HEK293 (cell line): ENCODE measurements at regions not wholly inside any gene's neighbourhood (a gene's known extent, or its start where the extent isn't known, plus 50 kb on each side); places are given as distances from the start of the nearest gene placed in this dataset.
"Not testable (repeated sequence)": the region's sequence is repeated elsewhere in the genome, so short reads cannot be mapped to it uniquely, and the experiment has no call there.

Experiments used
- CTCF ChIA-PET: fragments of 350-600 bp; formaldehyde crosslinking; extraction: SDS; loops from one replicate; lab custom pipeline; 2021; ENCODE audit warnings: antibody characterized with exemption; lab: Yijun Ruan, JAX
- POLR2A ChIA-PET: fragments of 300-600 bp; formaldehyde crosslinking; extraction: SDS; loops from one replicate; lab custom pipeline; 2020; ENCODE audit warnings: antibody characterized with exemption, inconsistent platforms; lab: Yijun Ruan, JAX
- H3K27ac ChIP-seq: fragments of 200-500 bp; sonication (Bioruptor generic); 2 replicates; pipeline ENCODE4 v1.5.1; 2014; ENCODE audit warnings: low read depth, low read length, control low read depth, inconsistent platforms; ENCODE audit errors: extremely low read depth
- H3K36me3 ChIP-seq, 2 experiments: fragments of 200-500 bp in 1 of 2; sonication (Bioruptor generic) in 1 of 2; 1 replicate in 1 of 2; 2 replicates in 1 of 2; pipeline ENCODE4 v1.5.1; 2014 to 2017; ENCODE audit warnings: inconsistent platforms in 2 of 2, low read length in 2 of 2; ENCODE audit not compliant: control insufficient read depth in 2 of 2, insufficient read depth in 1 of 2
- H3K4me1 ChIP-seq: fragments of 200-500 bp; sonication (Bioruptor generic); 2 replicates; pipeline ENCODE4 v1.5.1; 2014; ENCODE audit warnings: mild to moderate bottlenecking, low read length, inconsistent platforms; ENCODE audit not compliant: control insufficient read depth, insufficient read depth
- H3K4me3 ChIP-seq: 2 replicates; pipeline ENCODE4 v1.5.1; 2011; ENCODE audit warnings: low read depth, mild to moderate bottlenecking, control low read depth, low read length, moderate library complexity
- H3K9me3 ChIP-seq: fragments of 200-500 bp; sonication (Bioruptor generic); 2 replicates; pipeline ENCODE4 v1.5.1; 2014; ENCODE audit warnings: low read depth, low read length, inconsistent platforms; ENCODE audit not compliant: control insufficient read depth, insufficient read depth
- ELK4 ChIP-seq: IDR thresholded peaks from 2 replicates; pipeline ENCODE4 v1.6.1; 2011; ENCODE audit warnings: mild to moderate bottlenecking, low read depth, low read length, borderline replicate concordance
- GLI2 ChIP-seq: fragments of 450-650 bp; formaldehyde crosslinking; IDR thresholded peaks from 2 replicates; pipeline ENCODE4; 2017; ENCODE audit warnings: missing biosample characterization, missing genetic modification characterization, low read depth, borderline replicate concordance
- KLF16 ChIP-seq: fragments of 450-650 bp; formaldehyde crosslinking; IDR thresholded peaks from 2 replicates; pipeline ENCODE4 v1.5.1; 2017; ENCODE audit warnings: missing biosample characterization, missing genetic modification characterization
- ZBTB11 ChIP-seq: fragments of 450-650 bp; formaldehyde crosslinking; conservative IDR thresholded peaks from 2 replicates; pipeline ENCODE4 v1.5.1; 2016; ENCODE audit warnings: low read depth, missing biosample characterization, missing genetic modification characterization
- ZBTB8A ChIP-seq: fragments of 450-650 bp; formaldehyde crosslinking; IDR thresholded peaks from 2 replicates; pipeline ENCODE4 v1.5.1; 2016; ENCODE audit warnings: missing biosample characterization, missing genetic modification characterization
- ZNF140 ChIP-seq: fragments of 450-650 bp; formaldehyde crosslinking; IDR thresholded peaks from 2 replicates; pipeline ENCODE4 v1.5.1; 2016; ENCODE audit warnings: missing biosample characterization, missing genetic modification characterization
- ZNF221 ChIP-seq: fragments of 450-650 bp; formaldehyde crosslinking; IDR thresholded peaks from 2 replicates; pipeline ENCODE4 v1.5.1; 2017; ENCODE audit warnings: missing biosample characterization, missing genetic modification characterization, borderline replicate concordance
- ZNF280C ChIP-seq: fragments of 450-650 bp; formaldehyde crosslinking; IDR thresholded peaks from 2 replicates; pipeline ENCODE4 v1.5.1; 2016; ENCODE audit warnings: missing biosample characterization, missing genetic modification characterization
- ZNF341 ChIP-seq: fragments of 450-650 bp; formaldehyde crosslinking; IDR thresholded peaks from 2 replicates; pipeline ENCODE4; 2016; ENCODE audit warnings: low read depth, missing biosample characterization, missing genetic modification characterization
- ZNF394 ChIP-seq: fragments of 450-650 bp; formaldehyde crosslinking; IDR thresholded peaks from 2 replicates; pipeline ENCODE4 v1.5.1; 2016; ENCODE audit warnings: missing biosample characterization, missing genetic modification characterization, mild to moderate bottlenecking, moderate library complexity, borderline replicate concordance
- ZNF423 ChIP-seq: fragments of 450-650 bp; formaldehyde crosslinking; IDR thresholded peaks from 2 replicates; pipeline ENCODE4 v1.5.1; 2016; ENCODE audit warnings: missing biosample characterization, missing genetic modification characterization
- ZNF426 ChIP-seq: fragments of 450-650 bp; formaldehyde crosslinking; IDR thresholded peaks from 2 replicates; pipeline ENCODE4 v1.5.1; 2017; ENCODE audit warnings: missing biosample characterization, missing genetic modification characterization, mild to moderate bottlenecking, inconsistent platforms, moderate library complexity
- ZNF518A ChIP-seq: fragments of 450-650 bp; formaldehyde crosslinking; conservative IDR thresholded peaks from 2 replicates; pipeline ENCODE4 v1.5.1; 2016; ENCODE audit warnings: low read depth, missing biosample characterization, missing genetic modification characterization
- ZNF529 ChIP-seq: fragments of 450-650 bp; formaldehyde crosslinking; IDR thresholded peaks from 2 replicates; pipeline ENCODE4 v1.5.1; 2017; ENCODE audit warnings: missing genetic modification characterization, missing biosample characterization; ENCODE audit not compliant: insufficient replicate concordance
- ZNF548 ChIP-seq: fragments of 450-650 bp; formaldehyde crosslinking; IDR thresholded peaks from 2 replicates; pipeline ENCODE4 v1.5.1; 2016; ENCODE audit warnings: missing biosample characterization, missing genetic modification characterization
- ZNF555 ChIP-seq: fragments of 450-650 bp; formaldehyde crosslinking; conservative IDR thresholded peaks from 2 replicates; pipeline ENCODE4 v1.5.1; 2017; ENCODE audit warnings: missing biosample characterization, mild to moderate bottlenecking, missing genetic modification characterization, inconsistent platforms
- ZNF623 ChIP-seq: fragments of 450-650 bp; formaldehyde crosslinking; IDR thresholded peaks from 2 replicates; pipeline ENCODE4 v1.5.1; 2016; ENCODE audit warnings: missing biosample characterization, missing genetic modification characterization
- ZNF629 ChIP-seq: fragments of 450-650 bp; formaldehyde crosslinking; IDR thresholded peaks from 2 replicates; pipeline ENCODE4 v1.5.1; 2017; ENCODE audit warnings: missing biosample characterization, missing genetic modification characterization
- ZXDB ChIP-seq: fragments of 450-650 bp; formaldehyde crosslinking; IDR thresholded peaks from 2 replicates; pipeline ENCODE4 v1.5.1; 2016; ENCODE audit warnings: missing biosample characterization, missing genetic modification characterization

GRCh38 chr2:125260366-125260930 is 1235.4 kb downstream of the CNTNAP5 start:
- H3K27ac ChIP-seq, H3K4me3 ChIP-seq, CTCF ChIA-PET: not testable (repeated sequence)
- peak; percentile 46 for TF ChIP-seq ZNF623 (tag by site-specific recombination)
- peak; percentile 68 for TF ChIP-seq ZBTB11 (tag by site-specific recombination)
- TF ChIP-seq ZXDB (tag by site-specific recombination) = 0 out of 2 replicates have a peak, but pooled peaks have one; percentile 16
- TF ChIP-seq ZNF394 (tag by site-specific recombination) = peak; percentile 73; the same call in 1 of the 2 replicates
- TF ChIP-seq ZNF426 (tag by site-specific recombination) = peak; percentile 52
- TF ChIP-seq ZNF140 (tag by site-specific recombination) = 0 out of 2 replicates have a peak, but pooled peaks have one; percentile 6
- TF ChIP-seq ZBTB8A (tag by site-specific recombination) = 0 out of 2 replicates have a peak, but pooled peaks have one; percentile 39
- 0 out of 2 replicates have a peak, but pooled peaks have one; percentile 14 for TF ChIP-seq ZNF629 (tag by site-specific recombination)
- peak; percentile 53 for TF ChIP-seq ZNF555 (tag by site-specific recombination)
- TF ChIP-seq ZNF518A = peak; percentile 59; the same call in 1 of the 2 replicates
- TF ChIP-seq, all 188 proteins: peak for 10; not testable (repeated sequence) for 178
- H3K36me3 ChIP-seq, POLR2A ChIA-PET, H3K9me3 ChIP-seq, H3K4me1 ChIP-seq: not testable (repeated sequence)

GRCh38 chr2:125264453-125264852 is 1239.4 kb downstream of the CNTNAP5 start:
- H3K4me1 ChIP-seq = no peaks in the 10 kb centered on the region
- ChIA-PET CTCF (no interaction called here), POLR2A (no interaction called here)
- no peak overlapping the region for H3K27ac ChIP-seq
- H3K4me3 ChIP-seq = no peak overlapping the region
- H3K36me3 ChIP-seq = no peaks in the 10 kb centered on the region
- H3K9me3 ChIP-seq = no peaks in the 10 kb centered on the region
- no peak for TF ChIP-seq ZNF548 (tag by site-specific recombination)
- no peak for TF ChIP-seq ZNF280C (tag by site-specific recombination)
- TF ChIP-seq ZNF529 (tag by site-specific recombination) = no peak
- no peak for TF ChIP-seq GLI2 (tag by site-specific recombination)
- no peak for TF ChIP-seq ZNF341
- no peak for TF ChIP-seq ELK4
- TF ChIP-seq ZNF423 (tag by site-specific recombination) = no peak
- no peak for TF ChIP-seq KLF16 (tag by site-specific recombination)
- no peak for TF ChIP-seq ZBTB8A (tag by site-specific recombination)
- TF ChIP-seq ZNF221 (tag by site-specific recombination) = no peak
